ENCODE measurements at regions not wholly inside any gene's neighbourhood (a gene's known extent, or its start where the extent isn't known, plus 50 kb on each side); places are given as distances from the start of the nearest gene placed in this dataset.

DNA sequence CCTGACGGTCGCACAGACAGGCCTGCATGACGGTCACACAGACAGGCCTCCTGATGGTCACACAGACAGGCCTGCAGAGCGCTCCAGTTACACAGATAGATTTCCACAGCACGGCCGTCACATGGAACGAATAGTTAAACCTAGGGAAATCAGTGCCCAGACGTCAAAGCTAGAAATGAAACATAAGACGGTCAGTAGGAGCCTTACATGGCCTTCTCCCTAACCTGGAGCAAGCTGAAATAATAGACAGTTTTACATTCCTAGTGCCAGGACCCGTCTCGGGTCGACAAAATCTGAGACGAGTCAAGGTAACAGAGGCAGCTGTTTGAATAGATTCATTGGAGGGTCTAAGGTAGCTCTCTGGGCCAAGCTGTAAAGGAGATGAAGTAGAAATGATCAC is 126.9 kb downstream of the MTNR1A start:
- TF ChIP-seq SRF (IDR thresholded peaks at IDR 0.05; ENCODE audit: low read depth): no peak
- TF ChIP-seq EZH2 (IDR thresholded peaks at IDR 0.05): no peak

Measured in HCT116 (cell line).